GM18858 (cell line): ENCODE measurements at regions not wholly inside any gene's neighbourhood (a gene's known extent, or its start where the extent isn't known, plus 50 kb on each side); places are given as distances from the start of the nearest gene placed in this dataset.

Experiments used
- ATAC-seq: cut with Tn5 transposase; IDR thresholded peaks from one replicate; pipeline ENCODE4 v1.9.1; 2021; ENCODE audit not compliant: unreplicated experiment

- ATAC-seq = no peak
Measured at GRCh38 chr9:107626118-107626517, 136.5 kb upstream of the KLF4 start.

DNA sequence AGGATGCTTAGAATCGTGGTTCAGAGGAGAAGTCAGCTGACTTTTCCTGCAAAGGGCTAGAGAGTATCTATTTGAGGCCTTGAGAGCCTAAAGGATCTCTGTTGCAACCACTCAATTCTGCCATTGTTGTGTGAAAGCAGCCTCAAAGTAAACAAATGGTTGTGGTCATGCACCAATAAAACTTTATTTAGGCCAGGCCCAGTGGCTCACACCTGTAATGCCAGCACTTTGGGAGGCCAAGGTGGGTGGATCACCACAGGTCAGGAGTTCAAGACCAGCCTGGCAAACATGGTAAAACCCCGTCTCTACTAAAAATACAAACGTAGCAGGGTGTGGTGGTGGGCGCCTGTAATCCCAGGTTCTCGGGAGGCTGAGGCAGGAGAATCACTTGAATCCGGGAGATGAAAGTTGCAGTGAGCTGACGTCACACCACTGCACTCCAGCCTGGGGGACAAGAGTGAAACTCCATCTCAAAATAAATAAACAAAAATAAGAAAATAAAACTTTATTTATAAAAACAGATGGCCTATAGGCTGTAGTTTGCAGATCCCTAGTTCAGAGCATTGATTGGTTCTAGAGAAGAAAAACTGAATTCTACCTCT, 135.9 kb upstream of the KLF4 start:
- ATAC-seq = no peak

DNA sequence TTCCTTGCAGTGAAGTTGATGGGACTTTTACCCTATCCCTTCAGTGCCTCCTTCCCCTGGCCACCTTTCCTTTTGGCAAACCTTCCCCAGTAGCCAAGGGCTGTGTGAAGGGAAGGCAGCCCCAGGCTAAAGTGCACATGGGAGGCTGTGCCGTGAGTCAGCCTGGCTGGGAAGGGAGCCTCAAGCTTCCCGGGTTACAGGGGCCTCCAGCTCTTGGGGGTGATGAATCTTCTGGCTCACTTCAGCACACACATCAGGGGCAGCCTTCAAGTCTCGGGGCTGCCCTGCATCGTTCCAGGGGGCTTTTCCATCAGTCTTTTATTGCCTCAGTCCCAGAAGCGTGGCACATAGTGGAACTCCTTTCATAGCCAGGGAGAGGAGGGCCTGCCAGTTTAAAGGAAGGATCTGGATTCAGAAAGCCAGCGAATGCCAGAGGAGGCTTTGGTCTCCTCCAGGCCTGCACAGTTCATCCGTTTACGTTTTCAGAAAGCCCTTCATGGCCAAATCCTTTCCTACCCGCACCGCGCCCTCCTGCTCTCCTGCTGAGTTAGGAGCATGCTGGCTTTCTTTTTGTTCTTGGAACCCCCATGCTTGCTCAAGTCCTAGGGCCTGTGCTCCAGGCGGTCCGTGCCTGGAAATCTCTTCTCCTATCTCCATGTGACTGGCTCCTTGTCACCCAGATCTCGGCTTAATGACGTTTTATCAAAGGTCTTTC, 134.8 kb upstream of the KLF4 start:
- no peak for ATAC-seq

- ATAC-seq = no peak
Measured at GRCh38 chr9:107621436-107621835, 131.9 kb upstream of the KLF4 start.

- no peak for ATAC-seq
Measured at GRCh38 chr9:107620801-107621200, 131.2 kb upstream of the KLF4 start.

- ATAC-seq = no peak
Measured at GRCh38 chr9:107620236-107620635, 130.7 kb upstream of the KLF4 start.

- ATAC-seq = no peak
Measured at GRCh38 chr9:107615321-107615720, 125.8 kb upstream of the KLF4 start.

DNA sequence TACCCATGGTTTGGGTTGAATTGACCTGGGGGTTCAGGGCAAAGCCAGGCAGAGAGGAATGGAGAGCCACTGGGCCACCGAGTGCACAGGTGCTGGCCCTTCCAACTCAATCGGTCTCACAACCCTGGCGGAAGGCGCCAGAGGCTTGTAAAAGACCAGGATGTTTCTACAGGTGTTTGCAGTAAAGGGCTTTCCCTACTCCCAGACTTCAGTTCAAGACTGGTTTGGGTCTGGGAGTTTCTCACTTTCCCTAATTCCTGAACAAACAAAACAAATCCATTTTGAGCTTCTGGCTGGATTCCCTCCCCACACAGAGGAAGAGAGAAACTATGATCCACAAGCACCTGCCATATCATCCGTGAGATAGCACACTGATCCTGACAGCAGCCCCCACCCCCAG, 125.2 kb upstream of the KLF4 start:
- ATAC-seq = no peak

DNA sequence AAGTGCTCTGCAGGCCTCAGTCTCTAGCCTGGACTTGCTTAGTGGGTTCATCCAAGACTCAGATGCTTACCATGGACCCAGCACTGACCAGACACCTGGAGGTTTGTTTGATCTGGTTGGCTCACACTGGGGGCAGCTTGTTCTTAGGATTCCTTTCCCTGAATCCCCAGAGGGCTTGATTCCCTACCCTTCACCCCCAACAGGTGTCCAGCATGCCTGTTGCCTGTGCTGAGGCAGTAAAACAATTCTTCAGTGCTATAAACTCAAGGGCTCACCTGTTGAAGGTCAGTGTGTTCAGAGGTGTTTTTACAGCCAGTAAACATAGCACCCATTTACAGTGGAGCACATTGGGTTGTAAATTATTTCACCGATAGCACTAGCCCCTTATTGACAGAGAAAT, 123.8 kb upstream of the KLF4 start:
- no peak for ATAC-seq

DNA sequence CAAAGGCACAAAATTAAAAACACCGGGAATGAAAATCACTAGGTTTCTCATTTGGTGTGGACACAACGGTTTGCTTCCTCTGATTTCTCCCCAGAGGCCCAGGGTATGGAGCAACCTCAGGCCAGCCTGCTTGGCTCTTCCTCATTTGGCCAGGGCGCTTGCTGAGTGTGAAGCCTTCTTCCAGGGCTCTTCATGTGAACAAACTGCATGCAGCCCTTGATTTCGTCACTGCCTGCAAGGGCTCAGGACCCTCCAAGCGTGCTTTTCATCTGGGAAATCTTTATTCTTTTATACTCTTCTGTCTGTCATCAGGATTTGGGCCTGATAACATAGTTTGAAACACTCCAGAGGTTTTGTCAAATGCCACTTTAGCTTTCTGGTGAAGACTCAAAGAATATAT, 122.6 kb upstream of the KLF4 start:
- ATAC-seq = no peak

GRCh38 chr9:107609547-107609946, 120.0 kb upstream of the KLF4 start:
- no peak for ATAC-seq

GRCh38 chr9:107606149-107606790, 116.7 kb upstream of the KLF4 start:
- no peak for ATAC-seq

DNA sequence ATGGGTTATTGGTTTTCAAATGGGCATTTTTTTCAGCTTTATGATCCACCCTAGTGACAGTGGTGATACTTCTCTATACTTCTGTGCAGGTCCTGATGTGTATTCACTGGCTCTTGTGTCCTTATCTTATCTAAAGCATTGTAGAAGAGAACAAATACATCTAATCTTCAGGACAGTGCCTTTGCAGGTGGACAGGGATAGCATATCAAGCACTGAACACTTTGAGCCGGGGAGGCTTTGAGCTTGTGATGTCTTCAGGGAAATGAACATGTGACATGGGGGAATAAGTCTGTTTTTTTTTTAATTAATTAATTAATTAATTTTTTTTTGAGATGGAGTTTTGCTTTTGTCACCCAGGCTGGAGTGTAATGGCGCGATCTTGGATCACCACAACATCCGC, 115.5 kb upstream of the KLF4 start:
- no peak for ATAC-seq

GRCh38 chr9:107603281-107603680, 113.7 kb upstream of the KLF4 start:
- ATAC-seq = no peak

- no peak for ATAC-seq
Measured at GRCh38 chr9:107600060-107600573, 110.5 kb upstream of the KLF4 start.

GRCh38 chr9:107597743-107598217, 108.2 kb upstream of the KLF4 start:
- no peak for ATAC-seq

GRCh38 chr9:107594908-107595530, 105.5 kb upstream of the KLF4 start:
- ATAC-seq = no peak

DNA sequence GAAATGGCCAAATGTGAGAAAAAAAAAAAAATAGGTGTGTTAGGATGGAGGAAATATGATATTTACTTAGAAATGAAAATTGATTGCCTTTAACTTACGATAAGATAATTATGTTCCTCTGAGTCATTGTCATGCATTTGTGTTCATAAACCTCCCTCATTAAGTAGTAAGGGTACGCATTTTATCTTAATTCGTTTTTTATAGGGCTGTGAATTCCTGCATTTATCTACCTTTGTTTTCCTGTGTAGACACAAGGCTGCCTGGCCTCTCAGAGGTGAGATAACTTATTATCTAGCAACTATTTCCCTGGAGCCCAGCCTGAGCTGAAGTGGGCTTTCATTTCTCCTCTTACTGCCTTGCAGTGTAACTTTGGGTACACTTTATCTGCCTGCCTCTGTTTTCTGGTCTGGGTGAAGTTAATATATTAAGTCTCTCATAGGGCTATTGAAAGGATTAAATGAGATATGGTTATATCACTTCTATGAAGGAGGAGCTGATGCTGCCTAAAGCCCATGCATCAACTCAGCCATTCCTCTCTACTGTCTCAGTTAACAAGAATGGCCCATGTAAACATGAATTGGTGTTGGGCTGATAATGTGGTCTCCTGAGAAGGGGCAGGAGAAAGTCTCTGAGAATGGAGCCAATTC, 103.8 kb upstream of the KLF4 start:
- ATAC-seq = no peak

- no peak for ATAC-seq
Measured at GRCh38 chr9:107592424-107592823, 102.9 kb upstream of the KLF4 start.

GRCh38 chr9:107591781-107592180, 102.2 kb upstream of the KLF4 start:
- no peak for ATAC-seq

GRCh38 chr9:107588393-107588792, 98.8 kb upstream of the KLF4 start:
- ATAC-seq = no peak
